ENCODE measurements at regions not wholly inside any gene's neighbourhood (a gene's known extent, or its start where the extent isn't known, plus 50 kb on each side); places are given as distances from the start of the nearest gene placed in this dataset.

DNA sequence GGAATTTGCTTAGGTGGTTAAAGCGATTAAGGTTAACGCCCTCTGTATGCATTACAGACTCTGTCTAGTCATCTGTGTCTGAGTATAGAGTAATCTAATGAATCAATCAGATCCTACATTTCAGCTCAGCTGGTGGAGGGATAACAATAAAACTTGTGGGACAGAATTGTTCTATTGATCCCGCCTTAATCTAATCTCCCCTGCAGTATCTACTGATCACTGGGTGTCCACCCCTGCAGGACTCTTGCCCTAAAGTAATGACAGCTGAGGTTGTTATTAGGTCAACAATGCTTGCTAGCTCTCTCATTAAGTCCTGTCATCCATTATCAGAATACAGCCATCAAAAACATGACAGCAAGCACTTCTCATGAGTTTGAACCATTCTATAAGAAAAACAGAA is 462.6 kb upstream of the TMEFF2 start:
- ChIA-PET CTCF (no interaction called here), POLR2A (no interaction called here)
- Histone ChIP-seq H3K27me3 (replicated peaks in 1 of 4; ENCODE audit: control extremely low read depth in 1 of 4, control insufficient read depth in 3 of 4, insufficient read depth in 4 of 4, low read length in 3 of 4) (no peaks in the 10 kb centered on the region), H3K4me2 (replicated peaks; ENCODE audit: low read depth, low read length, poor library complexity, severe bottlenecking) (no peak overlapping the region), H2AFZ (ENCODE audit: insufficient read depth, low read depth, low read length, poor library complexity, severe bottlenecking) (no peak overlapping the region), H3K27ac (ENCODE audit: low read length in 2 of 2) (no peak overlapping the region), H3K9ac (ENCODE audit: low read length) (no peak overlapping the region), H3K4me3 (ENCODE audit: control extremely low read depth in 1 of 5, extremely low read depth in 1 of 5, insufficient read depth in 1 of 5, low read depth in 2 of 5, low read length in 4 of 5) (no peak overlapping the region), H3K36me3 (replicated peaks in 1 of 2; ENCODE audit: control extremely low read depth in 1 of 2, control insufficient read depth in 1 of 2, extremely low read depth in 1 of 2, insufficient read depth in 2 of 2, low read length in 1 of 2) (no peaks in the 10 kb centered on the region), H3K79me2 (ENCODE audit: control insufficient read depth, insufficient read depth, low read length) (no peaks in the 10 kb centered on the region), H4K20me1 (ENCODE audit: control insufficient read depth, insufficient read depth, low read length, poor library complexity, severe bottlenecking) (no peaks in the 10 kb centered on the region), H3K9me3 (ENCODE audit: control extremely low read depth in 1 of 3, control insufficient read depth in 2 of 3, insufficient read depth in 1 of 3, low read length in 2 of 3) (no peaks in the 10 kb centered on the region), H3K4me1 (ENCODE audit: control insufficient read depth in 2 of 2, insufficient read depth in 2 of 2, low read length in 2 of 2) (no peaks in the 10 kb centered on the region)
- DNase-seq (no peak), ATAC-seq (ENCODE audit: low read depth) (no peak)
- TF ChIP-seq, protein P1, sequence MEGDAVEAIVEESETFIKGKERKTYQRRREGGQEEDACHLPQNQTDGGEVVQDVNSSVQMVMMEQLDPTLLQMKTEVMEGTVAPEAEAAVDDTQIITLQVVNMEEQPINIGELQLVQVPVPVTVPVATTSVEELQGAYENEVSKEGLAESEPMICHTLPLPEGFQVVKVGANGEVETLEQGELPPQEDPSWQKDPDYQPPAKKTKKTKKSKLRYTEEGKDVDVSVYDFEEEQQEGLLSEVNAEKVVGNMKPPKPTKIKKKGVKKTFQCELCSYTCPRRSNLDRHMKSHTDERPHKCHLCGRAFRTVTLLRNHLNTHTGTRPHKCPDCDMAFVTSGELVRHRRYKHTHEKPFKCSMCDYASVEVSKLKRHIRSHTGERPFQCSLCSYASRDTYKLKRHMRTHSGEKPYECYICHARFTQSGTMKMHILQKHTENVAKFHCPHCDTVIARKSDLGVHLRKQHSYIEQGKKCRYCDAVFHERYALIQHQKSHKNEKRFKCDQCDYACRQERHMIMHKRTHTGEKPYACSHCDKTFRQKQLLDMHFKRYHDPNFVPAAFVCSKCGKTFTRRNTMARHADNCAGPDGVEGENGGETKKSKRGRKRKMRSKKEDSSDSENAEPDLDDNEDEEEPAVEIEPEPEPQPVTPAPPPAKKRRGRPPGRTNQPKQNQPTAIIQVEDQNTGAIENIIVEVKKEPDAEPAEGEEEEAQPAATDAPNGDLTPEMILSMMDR (IDR thresholded peaks at IDR 0.05), result no peak
- no peak for TF ChIP-seq EZH2 (IDR thresholded peaks at IDR 0.05; ENCODE audit: borderline replicate concordance, insufficient read depth, low read depth, low read length, poor library complexity, severe bottlenecking)
- WGBS (ENCODE audit: insufficient coverage), result no CpG with 5 or more reads among the region's 3 CpGs
- no peak overlapping the region for H3K4me3 Mint-ChIP-seq
- no peak overlapping the region for H3K27ac Mint-ChIP-seq
- H3K4me1 Mint-ChIP-seq, result no peaks in the 10 kb centered on the region
- intact Hi-C loops (cut with micrococcal nuclease), result no loop called here
- peaks cover 4% of the 10 kb centered on the region for H3K9me3 Mint-ChIP-seq (ENCODE audit: insufficient read depth)
- H3K27me3 Mint-ChIP-seq, result no peaks in the 10 kb centered on the region

- ChIA-PET POLR2A (no interaction called here), CTCF (no interaction called here)
- WGBS (ENCODE audit: insufficient coverage), result 94% methylated on average over 2 of the region's 3 CpGs
- ATAC-seq (ENCODE audit: low read depth) (no peak), DNase-seq (no peak)
- Histone ChIP-seq H3K9me3 (ENCODE audit: control extremely low read depth in 1 of 3, control insufficient read depth in 2 of 3, insufficient read depth in 1 of 3, low read length in 2 of 3) (no peaks in the 10 kb centered on the region), H2AFZ (ENCODE audit: insufficient read depth, low read depth, low read length, poor library complexity, severe bottlenecking) (no peak overlapping the region), H3K4me3 (ENCODE audit: control extremely low read depth in 1 of 5, extremely low read depth in 1 of 5, insufficient read depth in 1 of 5, low read depth in 2 of 5, low read length in 4 of 5) (no peak overlapping the region), H4K20me1 (ENCODE audit: control insufficient read depth, insufficient read depth, low read length, poor library complexity, severe bottlenecking) (no peaks in the 10 kb centered on the region), H3K27ac (ENCODE audit: low read length in 2 of 2) (no peak overlapping the region), H3K9ac (ENCODE audit: low read length) (no peak overlapping the region), H3K4me1 (ENCODE audit: control insufficient read depth in 2 of 2, insufficient read depth in 2 of 2, low read length in 2 of 2) (no peaks in the 10 kb centered on the region), H3K4me2 (replicated peaks; ENCODE audit: low read depth, low read length, poor library complexity, severe bottlenecking) (no peak overlapping the region), H3K36me3 (replicated peaks in 1 of 2; ENCODE audit: control extremely low read depth in 1 of 2, control insufficient read depth in 1 of 2, extremely low read depth in 1 of 2, insufficient read depth in 2 of 2, low read length in 1 of 2) (no peaks in the 10 kb centered on the region), H3K27me3 (replicated peaks in 1 of 4; ENCODE audit: control extremely low read depth in 1 of 4, control insufficient read depth in 3 of 4, insufficient read depth in 4 of 4, low read length in 3 of 4) (no peaks in the 10 kb centered on the region), H3K79me2 (ENCODE audit: control insufficient read depth, insufficient read depth, low read length) (no peaks in the 10 kb centered on the region)
- Mint-ChIP-seq H3K4me1 (no peaks in the 10 kb centered on the region), H3K27ac (no peak overlapping the region), H3K4me3 (no peak overlapping the region), H3K27me3 (no peaks in the 10 kb centered on the region), H3K9me3 (ENCODE audit: insufficient read depth) (peaks cover 3% of the 10 kb centered on the region)
- TF ChIP-seq, protein P1 (IDR thresholded peaks at IDR 0.05), result no peak
- no peak for TF ChIP-seq EZH2 (IDR thresholded peaks at IDR 0.05; ENCODE audit: borderline replicate concordance, insufficient read depth, low read depth, low read length, poor library complexity, severe bottlenecking)
- intact Hi-C loops (cut with micrococcal nuclease), result no loop called here
Measured at GRCh38 chr2:192655916-192656315, 461.2 kb upstream of the TMEFF2 start.

Measured in B cell (primary cell).